ENCODE measurements at regions not wholly inside any gene's neighbourhood (a gene's known extent, or its start where the extent isn't known, plus 50 kb on each side); places are given as distances from the start of the nearest gene placed in this dataset.

- DNase-seq: peak; percentile 27
These were observed 549.5 kb upstream of the ARRDC4 start for GRCh38 chr15:97410897-97411575.

GRCh38 chr15:97420130-97420529 lies 540.4 kb upstream of the ARRDC4 start:
- no peak for DNase-seq

GRCh38 chr15:97425596-97425995 lies 534.9 kb upstream of the ARRDC4 start:
- DNase-seq: peak; percentile 29

GRCh38 chr15:97443101-97443500 lies 517.4 kb upstream of the ARRDC4 start:
- no peak for DNase-seq

GRCh38 chr15:97446138-97446537 lies 514.4 kb upstream of the ARRDC4 start:
- DNase-seq: no peak

GRCh38 chr15:97456521-97457202 lies 503.8 kb upstream of the ARRDC4 start:
- peak; percentile 0 for DNase-seq

GRCh38 chr15:97457203-97457847 lies 503.2 kb upstream of the ARRDC4 start:
- DNase-seq: no peak

GRCh38 chr15:97459771-97460170 lies 500.7 kb upstream of the ARRDC4 start:
- DNase-seq: no peak

GRCh38 chr15:97461226-97461625 lies 499.3 kb upstream of the ARRDC4 start:
- DNase-seq: no peak

- peak; percentile 5 for DNase-seq
These were observed 496.8 kb upstream of the ARRDC4 start for GRCh38 chr15:97463696-97464095.

- DNase-seq: no peak
These were observed 490.1 kb upstream of the ARRDC4 start for GRCh38 chr15:97470417-97470816.

GRCh38 chr15:97473627-97474026 lies 486.9 kb upstream of the ARRDC4 start:
- DNase-seq: no peak

GRCh38 chr15:97479957-97480356 lies 480.5 kb upstream of the ARRDC4 start:
- DNase-seq: no peak

- DNase-seq: peak; percentile 3
These were observed 478.0 kb upstream of the ARRDC4 start for GRCh38 chr15:97482521-97482920.

GRCh38 chr15:97483232-97483631 lies 477.3 kb upstream of the ARRDC4 start:
- DNase-seq: no peak

- DNase-seq: no peak
These were observed 470.1 kb upstream of the ARRDC4 start for GRCh38 chr15:97490429-97490828.

- DNase-seq: no peak
These were observed 459.2 kb upstream of the ARRDC4 start for GRCh38 chr15:97501291-97501690.

GRCh38 chr15:97502038-97502437 lies 458.5 kb upstream of the ARRDC4 start:
- no peak for DNase-seq

- DNase-seq: no peak
These were observed 456.3 kb upstream of the ARRDC4 start for GRCh38 chr15:97504031-97504792.

- DNase-seq: no peak
These were observed 442.8 kb upstream of the ARRDC4 start for GRCh38 chr15:97517737-97518136.

GRCh38 chr15:97520689-97521088 lies 439.8 kb upstream of the ARRDC4 start:
- DNase-seq: no peak

GRCh38 chr15:97521381-97522285 lies 438.9 kb upstream of the ARRDC4 start:
- no peak for DNase-seq
